Prostate gland (tissue), 2 donors: ENCODE measurements at regions not wholly inside any gene's neighbourhood (a gene's known extent, or its start where the extent isn't known, plus 50 kb on each side); places are given as distances from the start of the nearest gene placed in this dataset.

Source experiments
- POLR2A ChIP-seq: fragments of 450-650 bp; IDR thresholded peaks from one replicate; pipeline ENCODE4 v1.6.1; 2016; ENCODE audit warnings: antibody characterized with exemption, mild to moderate bottlenecking
- TF ChIP-seq, protein P1 (sequence below), 4 experiments: fragments of 200-600 bp in 2 of 4; fragments of 450-650 bp in 2 of 4; sonication (generic) in 2 of 4; IDR thresholded peaks; 1 replicate in 3 of 4; 2 replicates in 1 of 4; pipeline ENCODE4 v1.5.1; 2016 to 2019; ENCODE audit warnings: antibody characterized with exemption in 4 of 4, mild to moderate bottlenecking in 2 of 4, moderate library complexity in 2 of 4

DNA sequence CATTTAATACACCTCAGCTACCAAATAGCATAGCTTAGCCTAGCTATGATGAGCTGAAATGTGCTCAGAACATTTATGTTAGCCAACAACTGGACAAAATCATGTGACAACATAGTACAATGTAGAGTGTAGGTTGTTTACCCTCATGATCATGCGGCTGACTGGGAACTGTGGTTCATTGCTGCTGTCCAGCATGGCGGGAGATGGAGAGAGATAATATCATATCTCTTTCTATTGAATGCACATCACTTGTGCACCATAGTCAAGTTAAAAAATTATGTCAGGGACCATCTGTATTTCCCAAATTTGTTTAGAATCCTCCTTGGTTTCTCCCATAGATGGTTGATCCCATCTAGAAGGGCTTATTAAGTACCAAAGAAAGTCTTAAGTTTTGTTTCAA is 151.1 kb upstream of the ELL2 start:
- TF ChIP-seq POLR2A: no peak
- TF ChIP-seq, protein P1, sequence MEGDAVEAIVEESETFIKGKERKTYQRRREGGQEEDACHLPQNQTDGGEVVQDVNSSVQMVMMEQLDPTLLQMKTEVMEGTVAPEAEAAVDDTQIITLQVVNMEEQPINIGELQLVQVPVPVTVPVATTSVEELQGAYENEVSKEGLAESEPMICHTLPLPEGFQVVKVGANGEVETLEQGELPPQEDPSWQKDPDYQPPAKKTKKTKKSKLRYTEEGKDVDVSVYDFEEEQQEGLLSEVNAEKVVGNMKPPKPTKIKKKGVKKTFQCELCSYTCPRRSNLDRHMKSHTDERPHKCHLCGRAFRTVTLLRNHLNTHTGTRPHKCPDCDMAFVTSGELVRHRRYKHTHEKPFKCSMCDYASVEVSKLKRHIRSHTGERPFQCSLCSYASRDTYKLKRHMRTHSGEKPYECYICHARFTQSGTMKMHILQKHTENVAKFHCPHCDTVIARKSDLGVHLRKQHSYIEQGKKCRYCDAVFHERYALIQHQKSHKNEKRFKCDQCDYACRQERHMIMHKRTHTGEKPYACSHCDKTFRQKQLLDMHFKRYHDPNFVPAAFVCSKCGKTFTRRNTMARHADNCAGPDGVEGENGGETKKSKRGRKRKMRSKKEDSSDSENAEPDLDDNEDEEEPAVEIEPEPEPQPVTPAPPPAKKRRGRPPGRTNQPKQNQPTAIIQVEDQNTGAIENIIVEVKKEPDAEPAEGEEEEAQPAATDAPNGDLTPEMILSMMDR (IDR thresholded peaks at IDR 0.05): no peak
